HEK293 (cell line): ENCODE measurements at regions not wholly inside any gene's neighbourhood (a gene's known extent, or its start where the extent isn't known, plus 50 kb on each side); places are given as distances from the start of the nearest gene placed in this dataset.

Source experiments
- GFI1B ChIP-seq: fragments of 450-650 bp; formaldehyde crosslinking; IDR thresholded peaks from 2 replicates; pipeline ENCODE4 v1.5.1; 2016; ENCODE audit warnings: missing biosample characterization, missing genetic modification characterization
- PRDM1 ChIP-seq: fragments of 450-650 bp; formaldehyde crosslinking; IDR thresholded peaks from 2 replicates; pipeline ENCODE4; 2016; ENCODE audit warnings: missing biosample characterization, missing genetic modification characterization
- TCF7L2 ChIP-seq: IDR thresholded peaks from 2 replicates; pipeline ENCODE4 v1.6.1; 2011; ENCODE audit warnings: low read depth, mild to moderate bottlenecking, inconsistent platforms, low read length, moderate library complexity, borderline replicate concordance
- ZFP41 ChIP-seq: fragments of 450-650 bp; formaldehyde crosslinking; IDR thresholded peaks from 2 replicates; pipeline ENCODE4 v1.5.1; 2016; ENCODE audit warnings: missing biosample characterization, missing genetic modification characterization, borderline replicate concordance
- ZNF274 ChIP-seq, 2 experiments: fragments of 200-500 bp in 1 of 2; fragments of 450-650 bp in 1 of 2; sonication (Bioruptor generic) in 1 of 2; formaldehyde crosslinking in 1 of 2; IDR thresholded peaks; 2 replicates each; pipeline versions ENCODE4 v1.5.1 to v1.6.1; 2014 to 2016; ENCODE audit warnings: borderline replicate concordance in 1 of 2, inconsistent platforms in 1 of 2, low read length in 1 of 2, missing biosample characterization in 1 of 2, missing genetic modification characterization in 1 of 2
- ZNF660 ChIP-seq: fragments of 450-650 bp; IDR thresholded peaks from 2 replicates; pipeline ENCODE4 v1.5.1; 2018; ENCODE audit warnings: missing biosample characterization, mild to moderate bottlenecking, missing genetic modification characterization
- TF ChIP-seq, protein P1 (sequence below): fragments of 450-650 bp; formaldehyde crosslinking; IDR thresholded peaks from 2 replicates; pipeline ENCODE4 v1.5.1; 2016; ENCODE audit warnings: missing biosample characterization, missing genetic modification characterization
- TF ChIP-seq, protein P2 (sequence below): fragments of 450-650 bp; formaldehyde crosslinking; IDR thresholded peaks from 2 replicates; pipeline ENCODE4 v1.5.1; 2016; ENCODE audit warnings: missing biosample characterization, missing genetic modification characterization
- TF ChIP-seq, protein P3 (sequence below): sonication (generic); formaldehyde crosslinking; IDR thresholded peaks from 2 replicates; pipeline ENCODE4 v1.8.1; 2022; ENCODE audit warnings: mild to moderate bottlenecking, moderate library complexity, missing genetic modification reagents

DNA sequence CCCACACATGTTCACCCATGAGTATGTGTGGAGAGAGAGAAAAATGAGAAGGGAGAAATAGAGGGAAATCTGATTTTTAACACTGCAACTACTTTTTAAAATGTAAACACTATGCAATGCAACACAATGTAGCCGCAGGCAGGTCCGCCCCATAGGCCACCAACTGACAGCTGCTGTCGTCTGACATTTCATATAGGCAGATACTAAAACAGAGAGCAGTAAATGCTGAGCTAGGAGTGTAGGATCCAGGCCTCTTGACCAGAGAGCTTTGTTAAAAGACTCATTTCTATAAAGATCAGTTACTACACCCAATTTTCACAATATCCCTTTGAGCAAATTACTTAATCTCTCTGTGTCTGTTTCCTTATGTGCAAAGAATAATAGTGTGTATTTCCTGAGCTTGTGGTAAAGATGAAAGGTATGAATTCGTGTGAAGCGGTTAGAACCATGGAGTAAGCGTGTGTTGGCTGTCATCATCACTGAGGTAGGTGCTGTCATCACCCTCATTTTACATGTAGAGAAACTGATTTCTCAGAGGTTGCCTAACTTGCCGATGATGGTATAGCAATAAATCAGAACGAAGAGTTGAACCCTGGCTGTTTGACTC is 55.2 kb upstream of the PDE8B start:
- TF ChIP-seq ZNF274 (IDR thresholded peaks at IDR 0.05; ENCODE audit: low read length) (no peak), ZNF274 (tag by site-specific recombination; IDR thresholded peaks at IDR 0.05; ENCODE audit: borderline replicate concordance) (no peak), TCF7L2 (no peak), PRDM1 (tag by site-specific recombination) (no peak), ZNF660 (tag by site-specific recombination) (no peak), ZFP41 (tag by site-specific recombination) (no peak), GFI1B (tag by site-specific recombination) (no peak)
- TF ChIP-seq, protein P1, sequence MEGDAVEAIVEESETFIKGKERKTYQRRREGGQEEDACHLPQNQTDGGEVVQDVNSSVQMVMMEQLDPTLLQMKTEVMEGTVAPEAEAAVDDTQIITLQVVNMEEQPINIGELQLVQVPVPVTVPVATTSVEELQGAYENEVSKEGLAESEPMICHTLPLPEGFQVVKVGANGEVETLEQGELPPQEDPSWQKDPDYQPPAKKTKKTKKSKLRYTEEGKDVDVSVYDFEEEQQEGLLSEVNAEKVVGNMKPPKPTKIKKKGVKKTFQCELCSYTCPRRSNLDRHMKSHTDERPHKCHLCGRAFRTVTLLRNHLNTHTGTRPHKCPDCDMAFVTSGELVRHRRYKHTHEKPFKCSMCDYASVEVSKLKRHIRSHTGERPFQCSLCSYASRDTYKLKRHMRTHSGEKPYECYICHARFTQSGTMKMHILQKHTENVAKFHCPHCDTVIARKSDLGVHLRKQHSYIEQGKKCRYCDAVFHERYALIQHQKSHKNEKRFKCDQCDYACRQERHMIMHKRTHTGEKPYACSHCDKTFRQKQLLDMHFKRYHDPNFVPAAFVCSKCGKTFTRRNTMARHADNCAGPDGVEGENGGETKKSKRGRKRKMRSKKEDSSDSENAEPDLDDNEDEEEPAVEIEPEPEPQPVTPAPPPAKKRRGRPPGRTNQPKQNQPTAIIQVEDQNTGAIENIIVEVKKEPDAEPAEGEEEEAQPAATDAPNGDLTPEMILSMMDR (tag by site-specific recombination), result no peak
- TF ChIP-seq, protein P2, sequence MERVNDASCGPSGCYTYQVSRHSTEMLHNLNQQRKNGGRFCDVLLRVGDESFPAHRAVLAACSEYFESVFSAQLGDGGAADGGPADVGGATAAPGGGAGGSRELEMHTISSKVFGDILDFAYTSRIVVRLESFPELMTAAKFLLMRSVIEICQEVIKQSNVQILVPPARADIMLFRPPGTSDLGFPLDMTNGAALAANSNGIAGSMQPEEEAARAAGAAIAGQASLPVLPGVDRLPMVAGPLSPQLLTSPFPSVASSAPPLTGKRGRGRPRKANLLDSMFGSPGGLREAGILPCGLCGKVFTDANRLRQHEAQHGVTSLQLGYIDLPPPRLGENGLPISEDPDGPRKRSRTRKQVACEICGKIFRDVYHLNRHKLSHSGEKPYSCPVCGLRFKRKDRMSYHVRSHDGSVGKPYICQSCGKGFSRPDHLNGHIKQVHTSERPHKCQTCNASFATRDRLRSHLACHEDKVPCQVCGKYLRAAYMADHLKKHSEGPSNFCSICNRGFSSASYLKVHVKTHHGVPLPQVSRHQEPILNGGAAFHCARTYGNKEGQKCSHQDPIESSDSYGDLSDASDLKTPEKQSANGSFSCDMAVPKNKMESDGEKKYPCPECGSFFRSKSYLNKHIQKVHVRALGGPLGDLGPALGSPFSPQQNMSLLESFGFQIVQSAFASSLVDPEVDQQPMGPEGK (tag by site-specific recombination), result no peak
- TF ChIP-seq, protein P3, sequence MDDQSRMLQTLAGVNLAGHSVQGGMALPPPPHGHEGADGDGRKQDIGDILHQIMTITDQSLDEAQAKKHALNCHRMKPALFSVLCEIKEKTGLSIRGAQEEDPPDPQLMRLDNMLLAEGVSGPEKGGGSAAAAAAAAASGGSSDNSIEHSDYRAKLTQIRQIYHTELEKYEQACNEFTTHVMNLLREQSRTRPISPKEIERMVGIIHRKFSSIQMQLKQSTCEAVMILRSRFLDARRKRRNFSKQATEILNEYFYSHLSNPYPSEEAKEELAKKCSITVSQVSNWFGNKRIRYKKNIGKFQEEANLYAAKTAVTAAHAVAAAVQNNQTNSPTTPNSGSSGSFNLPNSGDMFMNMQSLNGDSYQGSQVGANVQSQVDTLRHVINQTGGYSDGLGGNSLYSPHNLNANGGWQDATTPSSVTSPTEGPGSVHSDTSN (CRISPR knock-in tag), result no peak
